Endothelial cell (in vitro differentiated cells): ENCODE measurements at regions not wholly inside any gene's neighbourhood (a gene's known extent, or its start where the extent isn't known, plus 50 kb on each side); places are given as distances from the start of the nearest gene placed in this dataset.

ENCODE experiments used
- DNase-seq: peaks from one replicate; pipeline ENCODE4 v3.0.0; 2021; ENCODE audit warnings: low spot score
- H3K27ac Mint-ChIP-seq: one replicate; pipeline ENCODE4 v1.8.0; 2021; ENCODE audit warnings: mixed read lengths, inconsistent platforms; ENCODE audit not compliant: unreplicated experiment
- H3K27me3 Mint-ChIP-seq: one replicate; pipeline ENCODE4 v1.8.0; 2021; ENCODE audit warnings: mild to moderate bottlenecking, moderate library complexity, mixed read lengths, inconsistent platforms; ENCODE audit not compliant: unreplicated experiment
- H3K36me3 Mint-ChIP-seq: one replicate; pipeline ENCODE4 v1.8.0; 2021; ENCODE audit warnings: mild to moderate bottlenecking, low read depth, mixed read lengths, inconsistent platforms; ENCODE audit not compliant: unreplicated experiment
- H3K4me1 Mint-ChIP-seq: one replicate; pipeline ENCODE4 v1.8.0; 2021; ENCODE audit warnings: mild to moderate bottlenecking, mixed read lengths, inconsistent platforms; ENCODE audit not compliant: unreplicated experiment
- H3K4me3 Mint-ChIP-seq: one replicate; pipeline ENCODE4 v1.8.0; 2021; ENCODE audit warnings: mild to moderate bottlenecking, mixed read lengths, inconsistent platforms; ENCODE audit not compliant: unreplicated experiment
- H3K9me3 Mint-ChIP-seq: one replicate; pipeline ENCODE4 v1.8.0; 2021; ENCODE audit warnings: mixed read lengths, inconsistent platforms; ENCODE audit not compliant: unreplicated experiment
- TF ChIP-seq, protein P1 (sequence below): fragments of 200-600 bp; sonication (generic); IDR thresholded peaks from one replicate; pipeline ENCODE4 v1.5.0; 2021; ENCODE audit warnings: antibody characterized with exemption; ENCODE audit not compliant: unreplicated experiment

GRCh38 chr11:93256623-93257022 is 58.8 kb upstream of the SLC36A4 start:
- peaks cover 2% of the 10 kb centered on the region for H3K27me3 Mint-ChIP-seq
- no peaks in the 10 kb centered on the region for H3K4me1 Mint-ChIP-seq
- H3K4me3 Mint-ChIP-seq = no peak overlapping the region

GRCh38 chr11:93267383-93267782 is 63.2 kb upstream of the DEUP1 start:
- H3K36me3 Mint-ChIP-seq = peaks cover 8% of the 10 kb centered on the region
- H3K4me1 Mint-ChIP-seq = no peaks in the 10 kb centered on the region
- DNase-seq = no peak
- peaks cover 10% of the 10 kb centered on the region for H3K9me3 Mint-ChIP-seq
- H3K27ac Mint-ChIP-seq = no peak overlapping the region
- H3K27me3 Mint-ChIP-seq = no peaks in the 10 kb centered on the region
- H3K4me3 Mint-ChIP-seq = no peak overlapping the region
- TF ChIP-seq, protein P1, sequence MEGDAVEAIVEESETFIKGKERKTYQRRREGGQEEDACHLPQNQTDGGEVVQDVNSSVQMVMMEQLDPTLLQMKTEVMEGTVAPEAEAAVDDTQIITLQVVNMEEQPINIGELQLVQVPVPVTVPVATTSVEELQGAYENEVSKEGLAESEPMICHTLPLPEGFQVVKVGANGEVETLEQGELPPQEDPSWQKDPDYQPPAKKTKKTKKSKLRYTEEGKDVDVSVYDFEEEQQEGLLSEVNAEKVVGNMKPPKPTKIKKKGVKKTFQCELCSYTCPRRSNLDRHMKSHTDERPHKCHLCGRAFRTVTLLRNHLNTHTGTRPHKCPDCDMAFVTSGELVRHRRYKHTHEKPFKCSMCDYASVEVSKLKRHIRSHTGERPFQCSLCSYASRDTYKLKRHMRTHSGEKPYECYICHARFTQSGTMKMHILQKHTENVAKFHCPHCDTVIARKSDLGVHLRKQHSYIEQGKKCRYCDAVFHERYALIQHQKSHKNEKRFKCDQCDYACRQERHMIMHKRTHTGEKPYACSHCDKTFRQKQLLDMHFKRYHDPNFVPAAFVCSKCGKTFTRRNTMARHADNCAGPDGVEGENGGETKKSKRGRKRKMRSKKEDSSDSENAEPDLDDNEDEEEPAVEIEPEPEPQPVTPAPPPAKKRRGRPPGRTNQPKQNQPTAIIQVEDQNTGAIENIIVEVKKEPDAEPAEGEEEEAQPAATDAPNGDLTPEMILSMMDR = no peak

More at GRCh38 chr11:93256623-93257022, 58.8 kb upstream of the SLC36A4 start:
- TF ChIP-seq, protein P1 = no peak
- no peak overlapping the region for H3K27ac Mint-ChIP-seq
- H3K36me3 Mint-ChIP-seq = peaks cover 10% of the 10 kb centered on the region
- DNase-seq = no peak
- peaks cover 5% of the 10 kb centered on the region for H3K9me3 Mint-ChIP-seq

DNA sequence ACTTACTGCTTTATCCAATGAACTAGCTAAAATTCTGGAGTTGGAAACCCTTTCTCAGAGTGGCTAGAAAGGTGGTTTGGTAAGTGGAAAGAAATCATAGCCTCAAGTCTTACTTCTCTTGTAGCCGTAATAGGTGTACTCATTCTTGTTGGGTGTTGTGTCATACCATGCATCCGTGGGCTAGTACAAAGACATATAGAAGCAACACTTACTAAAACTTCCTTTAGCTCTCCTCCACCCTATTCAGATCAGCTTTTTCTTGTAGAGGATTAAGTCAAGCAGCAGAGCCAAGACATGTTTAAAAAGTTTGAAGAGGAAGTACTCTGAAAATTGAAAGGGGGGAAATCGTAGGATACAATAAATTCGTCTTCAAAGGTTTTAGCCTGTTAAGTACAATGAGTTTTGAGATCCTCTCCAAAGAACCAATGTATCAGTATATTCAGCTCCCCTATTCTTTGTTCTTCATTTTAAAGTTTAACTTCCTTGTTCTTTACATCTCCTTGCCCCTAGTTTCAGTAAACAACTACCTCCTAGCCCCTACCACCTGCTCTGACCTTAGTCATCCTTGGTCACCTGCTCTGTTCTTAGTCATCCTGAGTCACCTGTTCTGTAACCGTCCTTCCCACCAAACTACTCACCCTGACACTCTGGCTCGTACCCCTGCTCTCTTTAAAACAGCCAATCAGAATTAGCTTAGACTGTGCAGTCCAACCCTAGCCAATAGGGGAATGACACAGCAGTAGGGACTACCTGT is 62.1 kb upstream of the DEUP1 start:
- Mint-ChIP-seq H3K27me3 (no peaks in the 10 kb centered on the region), H3K4me3 (peak overlapping the region; percentile 31), H3K27ac (no peak overlapping the region), H3K9me3 (peaks cover 10% of the 10 kb centered on the region), H3K4me1 (no peaks in the 10 kb centered on the region), H3K36me3 (peaks cover 8% of the 10 kb centered on the region)
- no peak for DNase-seq
- TF ChIP-seq, protein P1 = no peak

- Mint-ChIP-seq H3K27ac (no peak overlapping the region), H3K4me1 (no peaks in the 10 kb centered on the region), H3K4me3 (no peak overlapping the region), H3K9me3 (peaks cover 10% of the 10 kb centered on the region), H3K27me3 (no peaks in the 10 kb centered on the region), H3K36me3 (peaks cover 8% of the 10 kb centered on the region)
- no peak for DNase-seq
- TF ChIP-seq, protein P1 = no peak
Observed at GRCh38 chr11:93271596-93271995, 58.9 kb upstream of the DEUP1 start.

DNA sequence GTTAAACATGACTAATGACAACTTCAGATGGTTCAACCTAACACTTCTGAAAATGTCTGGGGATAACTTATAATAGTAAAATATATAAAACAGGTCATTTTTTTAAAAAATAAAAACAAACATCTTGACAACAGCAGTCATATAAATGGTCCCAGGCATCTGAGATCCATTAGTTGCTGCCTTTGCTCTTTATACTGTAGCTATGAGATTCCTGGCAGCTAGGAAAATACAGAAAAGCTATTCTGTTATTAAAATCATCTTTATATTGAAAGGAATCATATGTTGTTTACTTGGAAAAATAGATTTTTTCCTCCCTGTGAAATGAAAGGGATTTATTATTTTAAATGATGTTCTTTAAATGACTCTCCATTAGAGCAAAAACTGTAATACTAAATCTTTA is 55.7 kb upstream of the DEUP1 start:
- Mint-ChIP-seq H3K4me1 (peaks cover 3% of the 10 kb centered on the region), H3K9me3 (no peaks in the 10 kb centered on the region), H3K4me3 (no peak overlapping the region), H3K36me3 (no peaks in the 10 kb centered on the region), H3K27ac (no peak overlapping the region), H3K27me3 (no peaks in the 10 kb centered on the region)
- no peak for DNase-seq
- TF ChIP-seq, protein P1 = no peak
